GM12865 (cell line): ENCODE measurements at regions not wholly inside any gene's neighbourhood (a gene's known extent, or its start where the extent isn't known, plus 50 kb on each side); places are given as distances from the start of the nearest gene placed in this dataset.

Source experiments
- DNase-seq: peaks from one replicate; pipeline ENCODE4 v3.0.0; 2010; ENCODE audit warnings: low read depth
- H3K4me3 ChIP-seq: 2 replicates; pipeline ENCODE4 v1.5.1; 2011; ENCODE audit warnings: mild to moderate bottlenecking, low read depth, low read length, control low read depth
- TF ChIP-seq, protein P1 (sequence below): IDR thresholded peaks from 2 replicates; pipeline ENCODE4 v1.5.1; 2011; ENCODE audit warnings: low read length, control low read depth, low read depth, inconsistent platforms; ENCODE audit not compliant: insufficient read depth; ENCODE audit errors: missing control alignments

DNA sequence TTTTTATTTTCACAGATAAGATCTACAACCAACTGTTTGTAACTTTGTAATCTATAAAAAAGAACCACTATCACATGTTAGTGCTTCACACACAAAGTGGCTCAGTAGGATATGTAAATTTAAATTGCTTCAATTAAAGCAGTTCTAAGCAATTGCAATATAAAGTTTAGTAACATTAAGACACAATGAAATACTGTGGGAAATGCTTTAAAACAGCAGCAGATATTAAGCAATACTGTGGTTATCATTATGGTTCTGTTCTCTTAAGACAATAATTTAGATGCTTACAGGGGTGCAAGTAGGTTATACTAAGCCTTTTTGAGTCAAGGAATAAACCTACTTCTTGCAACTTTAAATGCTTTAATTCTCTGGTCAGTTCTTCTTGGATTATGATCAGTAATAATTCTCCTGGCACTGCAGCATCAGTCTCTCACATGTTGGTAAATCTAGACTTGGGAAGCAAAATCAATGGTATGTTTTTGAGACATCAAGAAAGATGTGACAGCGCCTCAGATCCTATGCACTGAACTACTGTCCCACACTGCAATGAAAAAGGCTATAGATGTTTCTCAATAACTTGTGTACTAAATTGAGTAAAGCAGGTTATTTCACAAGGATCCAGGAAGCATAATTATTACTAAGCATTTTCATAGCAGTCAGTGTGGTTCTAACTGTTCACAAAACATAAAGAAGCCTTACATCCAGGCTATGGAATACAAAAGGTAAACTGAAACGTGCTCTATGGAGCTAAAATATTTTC is 338.7 kb upstream of the PDE4D start:
- H3K4me3 ChIP-seq, result no peak overlapping the region
- DNase-seq, result no peak
- TF ChIP-seq, protein P1, sequence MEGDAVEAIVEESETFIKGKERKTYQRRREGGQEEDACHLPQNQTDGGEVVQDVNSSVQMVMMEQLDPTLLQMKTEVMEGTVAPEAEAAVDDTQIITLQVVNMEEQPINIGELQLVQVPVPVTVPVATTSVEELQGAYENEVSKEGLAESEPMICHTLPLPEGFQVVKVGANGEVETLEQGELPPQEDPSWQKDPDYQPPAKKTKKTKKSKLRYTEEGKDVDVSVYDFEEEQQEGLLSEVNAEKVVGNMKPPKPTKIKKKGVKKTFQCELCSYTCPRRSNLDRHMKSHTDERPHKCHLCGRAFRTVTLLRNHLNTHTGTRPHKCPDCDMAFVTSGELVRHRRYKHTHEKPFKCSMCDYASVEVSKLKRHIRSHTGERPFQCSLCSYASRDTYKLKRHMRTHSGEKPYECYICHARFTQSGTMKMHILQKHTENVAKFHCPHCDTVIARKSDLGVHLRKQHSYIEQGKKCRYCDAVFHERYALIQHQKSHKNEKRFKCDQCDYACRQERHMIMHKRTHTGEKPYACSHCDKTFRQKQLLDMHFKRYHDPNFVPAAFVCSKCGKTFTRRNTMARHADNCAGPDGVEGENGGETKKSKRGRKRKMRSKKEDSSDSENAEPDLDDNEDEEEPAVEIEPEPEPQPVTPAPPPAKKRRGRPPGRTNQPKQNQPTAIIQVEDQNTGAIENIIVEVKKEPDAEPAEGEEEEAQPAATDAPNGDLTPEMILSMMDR, result no peak

DNA sequence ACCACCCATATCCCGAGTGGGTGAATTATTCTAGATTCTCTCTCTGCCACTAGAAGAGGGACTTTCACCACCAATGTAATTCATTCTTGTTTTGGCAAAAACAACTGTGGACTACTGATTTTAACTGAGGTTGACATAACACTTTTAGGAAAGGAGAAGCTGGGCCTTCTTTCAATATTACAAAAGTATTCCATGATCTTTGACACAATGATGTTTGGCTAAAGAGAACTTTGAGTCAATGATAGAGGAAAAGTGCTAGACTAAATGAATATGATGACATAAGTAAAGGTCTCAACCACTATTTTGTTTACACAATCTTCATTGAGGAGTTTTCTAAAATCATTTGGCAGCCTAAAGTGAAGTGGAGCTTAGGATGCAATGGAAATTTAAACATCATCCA is 336.9 kb upstream of the PDE4D start:
- TF ChIP-seq, protein P1, result no peak
- no peak overlapping the region for H3K4me3 ChIP-seq
- no peak for DNase-seq

DNA sequence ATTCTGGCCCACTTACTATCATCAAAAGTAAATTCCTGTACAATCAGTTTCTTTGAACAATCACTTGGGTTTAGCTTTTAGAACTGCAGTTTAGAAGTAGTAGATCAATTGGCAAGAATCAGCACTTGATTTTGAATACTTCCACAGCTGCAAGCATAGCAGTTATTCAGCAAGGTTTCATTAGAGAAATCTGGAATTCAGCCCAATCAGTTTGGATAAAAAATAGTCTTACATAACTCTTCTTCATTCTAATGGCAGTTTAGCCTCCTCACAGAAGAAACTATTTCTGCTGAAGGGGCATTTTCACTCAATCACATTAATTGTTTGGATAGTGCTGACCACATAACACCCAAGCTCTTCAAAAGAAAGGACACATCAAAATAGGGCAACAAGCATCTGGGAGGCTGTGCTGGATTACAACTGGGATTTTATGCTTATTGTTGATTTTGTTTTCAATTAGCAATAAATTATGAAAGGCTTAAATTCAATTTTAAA is 336.2 kb upstream of the PDE4D start:
- TF ChIP-seq, protein P1, result no peak
- DNase-seq, result no peak
- no peak overlapping the region for H3K4me3 ChIP-seq

DNA sequence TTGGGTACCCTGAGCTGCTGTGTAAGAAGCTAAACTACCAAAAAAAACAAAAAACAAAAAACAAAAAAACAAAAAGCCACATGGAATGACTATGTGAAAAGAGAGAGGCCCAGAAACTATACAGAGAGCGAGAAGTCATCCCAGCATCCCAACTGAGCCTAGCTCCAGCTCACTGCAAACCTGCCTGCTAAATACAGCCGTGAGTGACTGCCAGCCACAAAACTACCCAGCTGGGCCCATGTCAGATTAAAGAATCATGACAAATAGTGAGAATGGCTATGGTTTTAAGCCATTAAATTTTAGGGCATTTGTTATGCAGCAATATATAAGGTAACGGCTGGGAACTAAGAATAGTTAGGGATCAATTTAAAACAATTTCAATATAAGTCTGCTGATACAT is 335.1 kb upstream of the PDE4D start:
- TF ChIP-seq, protein P1, result no peak
- no peak for DNase-seq
- no peak overlapping the region for H3K4me3 ChIP-seq

DNA sequence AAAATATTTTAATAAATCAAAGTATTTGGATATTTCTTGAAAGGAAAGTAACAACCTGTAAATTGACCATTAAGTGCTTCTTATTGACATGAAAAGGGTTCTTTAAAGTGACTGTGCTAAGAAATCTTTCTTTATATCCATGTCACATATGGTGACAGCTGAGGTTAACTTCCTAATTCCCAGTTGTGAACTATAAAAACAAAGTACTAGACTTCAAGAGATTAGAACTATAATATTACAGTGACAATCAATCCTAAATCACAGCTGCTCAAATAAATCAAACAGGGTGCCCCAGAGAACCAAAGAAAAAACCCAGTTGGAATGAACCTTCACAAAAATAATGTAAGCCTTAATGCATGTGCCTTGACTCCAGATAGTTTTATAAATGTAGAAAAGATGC is 332.6 kb upstream of the PDE4D start:
- TF ChIP-seq, protein P1, result no peak
- no peak overlapping the region for H3K4me3 ChIP-seq
- no peak for DNase-seq

DNA sequence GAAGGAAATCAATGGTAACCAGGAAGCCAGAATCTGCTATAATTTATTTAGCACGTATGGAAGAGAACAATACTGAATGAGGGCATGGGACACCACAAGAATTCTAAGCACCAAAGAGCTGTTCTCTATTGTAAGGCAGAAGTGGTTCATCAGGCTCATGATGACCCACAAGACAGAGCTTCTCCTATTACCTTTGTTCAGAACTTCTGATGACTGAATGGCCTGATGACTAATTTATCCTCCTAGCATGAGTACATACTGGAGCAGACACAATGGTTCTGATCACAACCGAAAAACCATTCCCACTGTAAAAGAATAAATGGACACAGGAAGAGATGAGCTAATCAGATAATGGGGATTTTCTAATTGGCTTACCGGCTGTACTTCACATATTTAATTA is 329.8 kb upstream of the PDE4D start:
- no peak overlapping the region for H3K4me3 ChIP-seq
- DNase-seq, result no peak
- TF ChIP-seq, protein P1, result no peak

DNA sequence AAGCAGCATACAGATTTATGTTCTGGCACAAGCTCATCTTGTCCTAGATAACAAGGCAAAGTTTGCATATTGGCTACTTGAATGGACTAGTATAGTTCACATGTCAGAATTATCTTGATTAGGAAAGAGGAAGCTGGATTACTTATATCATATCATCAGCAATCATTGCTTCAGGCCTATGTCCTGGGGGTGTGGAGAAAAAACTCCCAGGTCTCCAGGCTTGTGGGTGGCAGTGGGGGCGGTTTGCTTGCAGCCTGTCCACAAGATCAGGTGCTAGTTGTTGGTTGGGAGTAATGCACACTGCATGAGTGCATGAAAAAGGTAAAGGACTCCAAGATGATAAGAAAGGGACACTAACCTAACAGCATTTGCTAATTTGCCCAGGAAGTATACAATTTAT is 326.4 kb upstream of the PDE4D start:
- no peak for DNase-seq
- H3K4me3 ChIP-seq, result no peak overlapping the region
- TF ChIP-seq, protein P1, result no peak
